ENCODE measurements at regions not wholly inside any gene's neighbourhood (a gene's known extent, or its start where the extent isn't known, plus 50 kb on each side); places are given as distances from the start of the nearest gene placed in this dataset.

DNA sequence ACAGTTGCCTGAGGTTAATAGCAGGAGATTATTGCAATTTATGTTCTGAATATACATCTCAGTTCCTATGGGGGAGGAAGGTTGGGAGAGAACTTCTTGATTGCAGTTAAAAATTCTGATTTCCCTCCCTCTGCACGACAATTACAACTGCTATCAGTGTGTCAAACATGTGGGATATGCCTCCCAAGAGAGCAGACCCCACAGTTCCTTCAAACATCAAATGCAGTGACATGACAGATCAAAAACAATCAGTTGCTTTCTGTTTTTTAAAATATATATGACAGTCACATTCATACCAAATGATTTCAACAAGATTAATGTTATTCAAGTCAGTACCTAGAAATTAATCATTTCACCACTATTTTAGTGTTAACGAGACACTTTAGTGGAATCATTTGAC lies 639.0 kb downstream of the EDEM1 start:
- no peak for TF ChIP-seq POLR2A (IDR thresholded peaks at IDR 0.05)
- TF ChIP-seq, protein P1, sequence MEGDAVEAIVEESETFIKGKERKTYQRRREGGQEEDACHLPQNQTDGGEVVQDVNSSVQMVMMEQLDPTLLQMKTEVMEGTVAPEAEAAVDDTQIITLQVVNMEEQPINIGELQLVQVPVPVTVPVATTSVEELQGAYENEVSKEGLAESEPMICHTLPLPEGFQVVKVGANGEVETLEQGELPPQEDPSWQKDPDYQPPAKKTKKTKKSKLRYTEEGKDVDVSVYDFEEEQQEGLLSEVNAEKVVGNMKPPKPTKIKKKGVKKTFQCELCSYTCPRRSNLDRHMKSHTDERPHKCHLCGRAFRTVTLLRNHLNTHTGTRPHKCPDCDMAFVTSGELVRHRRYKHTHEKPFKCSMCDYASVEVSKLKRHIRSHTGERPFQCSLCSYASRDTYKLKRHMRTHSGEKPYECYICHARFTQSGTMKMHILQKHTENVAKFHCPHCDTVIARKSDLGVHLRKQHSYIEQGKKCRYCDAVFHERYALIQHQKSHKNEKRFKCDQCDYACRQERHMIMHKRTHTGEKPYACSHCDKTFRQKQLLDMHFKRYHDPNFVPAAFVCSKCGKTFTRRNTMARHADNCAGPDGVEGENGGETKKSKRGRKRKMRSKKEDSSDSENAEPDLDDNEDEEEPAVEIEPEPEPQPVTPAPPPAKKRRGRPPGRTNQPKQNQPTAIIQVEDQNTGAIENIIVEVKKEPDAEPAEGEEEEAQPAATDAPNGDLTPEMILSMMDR (IDR thresholded peaks at IDR 0.05): no peak
